ENCODE measurements at regions not wholly inside any gene's neighbourhood (a gene's known extent, or its start where the extent isn't known, plus 50 kb on each side); places are given as distances from the start of the nearest gene placed in this dataset.

- Histone ChIP-seq H3K9me3 (ENCODE audit: insufficient read depth, low read length) (no peaks in the 10 kb centered on the region), H3K4me1 (ENCODE audit: low read length) (peaks cover 7% of the 10 kb centered on the region), H3K79me2 (ENCODE audit: low read length) (no peaks in the 10 kb centered on the region), H2AFZ (ENCODE audit: low read depth, low read length) (no peak overlapping the region), H3K27me3 (ENCODE audit: low read depth, low read length) (peaks cover 21% of the 10 kb centered on the region), H3K4me3 (ENCODE audit: low read length) (no peak overlapping the region), H3K36me3 (replicated peaks; ENCODE audit: low read depth, low read length) (no peaks in the 10 kb centered on the region), H4K20me1 (ENCODE audit: insufficient read depth, low read length) (no peaks in the 10 kb centered on the region), H3K4me2 (ENCODE audit: low read length) (no peak overlapping the region), H3K27ac (ENCODE audit: low read length) (no peak overlapping the region), H3K9ac (ENCODE audit: low read length) (no peak overlapping the region)
- no peak for TF ChIP-seq CTCF (IDR thresholded peaks at IDR 0.05; ENCODE audit: low read depth, low read length)
- TF ChIP-seq EZH2phosphoT487 (IDR thresholded peaks at IDR 0.05; ENCODE audit: low read depth), result no peak
Measured at GRCh38 chr6:41451515-41452163, 94.5 kb upstream of the FOXP4 start.

- Histone ChIP-seq H3K27ac (ENCODE audit: low read length) (no peak overlapping the region), H3K9ac (ENCODE audit: low read length) (no peak overlapping the region), H4K20me1 (ENCODE audit: insufficient read depth, low read length) (no peaks in the 10 kb centered on the region), H3K4me2 (ENCODE audit: low read length) (no peak overlapping the region), H3K36me3 (replicated peaks; ENCODE audit: low read depth, low read length) (no peaks in the 10 kb centered on the region), H3K4me1 (ENCODE audit: low read length) (peaks cover 7% of the 10 kb centered on the region), H3K4me3 (ENCODE audit: low read length) (no peak overlapping the region), H3K79me2 (ENCODE audit: low read length) (no peaks in the 10 kb centered on the region), H2AFZ (ENCODE audit: low read depth, low read length) (no peak overlapping the region), H3K27me3 (ENCODE audit: low read depth, low read length) (peaks cover 23% of the 10 kb centered on the region), H3K9me3 (ENCODE audit: insufficient read depth, low read length) (no peaks in the 10 kb centered on the region)
- TF ChIP-seq EZH2phosphoT487 (IDR thresholded peaks at IDR 0.05; ENCODE audit: low read depth), result no peak
- no peak for TF ChIP-seq CTCF (IDR thresholded peaks at IDR 0.05; ENCODE audit: low read depth, low read length)
Measured at GRCh38 chr6:41452763-41453162, 93.4 kb upstream of the FOXP4 start.

GRCh38 chr6:41453244-41453643 lies 92.9 kb upstream of the FOXP4 start:
- Histone ChIP-seq H3K4me3 (ENCODE audit: low read length) (no peak overlapping the region), H3K9me3 (ENCODE audit: insufficient read depth, low read length) (no peaks in the 10 kb centered on the region), H3K27ac (ENCODE audit: low read length) (no peak overlapping the region), H4K20me1 (ENCODE audit: insufficient read depth, low read length) (no peaks in the 10 kb centered on the region), H2AFZ (ENCODE audit: low read depth, low read length) (no peak overlapping the region), H3K36me3 (replicated peaks; ENCODE audit: low read depth, low read length) (no peaks in the 10 kb centered on the region), H3K4me1 (ENCODE audit: low read length) (peaks cover 7% of the 10 kb centered on the region), H3K79me2 (ENCODE audit: low read length) (no peaks in the 10 kb centered on the region), H3K4me2 (ENCODE audit: low read length) (no peak overlapping the region), H3K27me3 (ENCODE audit: low read depth, low read length) (peaks cover 25% of the 10 kb centered on the region), H3K9ac (ENCODE audit: low read length) (no peak overlapping the region)
- TF ChIP-seq EZH2phosphoT487 (IDR thresholded peaks at IDR 0.05; ENCODE audit: low read depth), result no peak
- TF ChIP-seq CTCF (IDR thresholded peaks at IDR 0.05; ENCODE audit: low read depth, low read length), result no peak

- Histone ChIP-seq H3K4me1 (ENCODE audit: low read length) (peaks cover 1% of the 10 kb centered on the region), H3K4me2 (ENCODE audit: low read length) (no peak overlapping the region), H3K36me3 (replicated peaks; ENCODE audit: low read depth, low read length) (no peaks in the 10 kb centered on the region), H3K4me3 (ENCODE audit: low read length) (no peak overlapping the region), H2AFZ (ENCODE audit: low read depth, low read length) (no peak overlapping the region), H3K9ac (ENCODE audit: low read length) (no peak overlapping the region), H3K27ac (ENCODE audit: low read length) (no peak overlapping the region), H3K79me2 (ENCODE audit: low read length) (no peaks in the 10 kb centered on the region), H3K27me3 (ENCODE audit: low read depth, low read length) (peaks cover 25% of the 10 kb centered on the region), H4K20me1 (ENCODE audit: insufficient read depth, low read length) (no peaks in the 10 kb centered on the region), H3K9me3 (ENCODE audit: insufficient read depth, low read length) (no peaks in the 10 kb centered on the region)
- TF ChIP-seq EZH2phosphoT487 (IDR thresholded peaks at IDR 0.05; ENCODE audit: low read depth) (no peak), CTCF (IDR thresholded peaks at IDR 0.05; ENCODE audit: low read depth, low read length) (no peak)
Measured at GRCh38 chr6:41454189-41454789, 91.9 kb upstream of the FOXP4 start.

Data from OCI-LY3 (cell line).